ENCODE measurements at regions not wholly inside any gene's neighbourhood (a gene's known extent, or its start where the extent isn't known, plus 50 kb on each side); places are given as distances from the start of the nearest gene placed in this dataset.

DNA sequence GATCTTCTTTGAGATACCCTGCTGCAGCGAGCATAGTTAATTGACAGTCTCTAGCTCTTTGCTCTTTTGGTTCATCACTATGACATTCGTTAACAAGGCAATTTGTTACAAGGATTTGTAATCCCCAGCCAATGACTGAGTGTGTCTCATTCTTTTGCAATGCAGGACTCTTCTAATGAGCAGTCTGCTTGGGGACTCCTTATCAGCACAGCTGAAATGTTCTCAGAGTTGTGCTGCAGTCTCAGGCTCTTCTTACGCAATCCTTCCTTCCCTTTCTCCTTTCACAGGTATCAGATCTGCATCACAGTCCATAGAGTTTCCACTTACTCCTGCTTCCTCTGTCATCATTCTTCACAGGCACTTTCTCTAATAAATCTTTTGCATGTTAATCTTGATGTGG is 161.2 kb upstream of the OGFRL1 start:
- TF ChIP-seq, protein P1, sequence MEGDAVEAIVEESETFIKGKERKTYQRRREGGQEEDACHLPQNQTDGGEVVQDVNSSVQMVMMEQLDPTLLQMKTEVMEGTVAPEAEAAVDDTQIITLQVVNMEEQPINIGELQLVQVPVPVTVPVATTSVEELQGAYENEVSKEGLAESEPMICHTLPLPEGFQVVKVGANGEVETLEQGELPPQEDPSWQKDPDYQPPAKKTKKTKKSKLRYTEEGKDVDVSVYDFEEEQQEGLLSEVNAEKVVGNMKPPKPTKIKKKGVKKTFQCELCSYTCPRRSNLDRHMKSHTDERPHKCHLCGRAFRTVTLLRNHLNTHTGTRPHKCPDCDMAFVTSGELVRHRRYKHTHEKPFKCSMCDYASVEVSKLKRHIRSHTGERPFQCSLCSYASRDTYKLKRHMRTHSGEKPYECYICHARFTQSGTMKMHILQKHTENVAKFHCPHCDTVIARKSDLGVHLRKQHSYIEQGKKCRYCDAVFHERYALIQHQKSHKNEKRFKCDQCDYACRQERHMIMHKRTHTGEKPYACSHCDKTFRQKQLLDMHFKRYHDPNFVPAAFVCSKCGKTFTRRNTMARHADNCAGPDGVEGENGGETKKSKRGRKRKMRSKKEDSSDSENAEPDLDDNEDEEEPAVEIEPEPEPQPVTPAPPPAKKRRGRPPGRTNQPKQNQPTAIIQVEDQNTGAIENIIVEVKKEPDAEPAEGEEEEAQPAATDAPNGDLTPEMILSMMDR (conservative IDR thresholded peaks at IDR 0.05; ENCODE audit: low read depth, low read length), result no peak
- TF ChIP-seq EZH2 (IDR thresholded peaks at IDR 0.05; ENCODE audit: low read length, unreplicated experiment) (no peak), EZH2phosphoT487 (IDR thresholded peaks at IDR 0.05; ENCODE audit: borderline replicate concordance, low read length) (no peak)
